Osteocyte (in vitro differentiated cells): ENCODE measurements at regions not wholly inside any gene's neighbourhood (a gene's known extent, or its start where the extent isn't known, plus 50 kb on each side); places are given as distances from the start of the nearest gene placed in this dataset.

Source experiments
- DNase-seq: peaks from one replicate; pipeline ENCODE4 v3.0.0; 2021; ENCODE audit warnings: mixed read lengths; ENCODE audit not compliant: unreplicated experiment; ENCODE audit errors: extremely low spot score
- H3K27ac Mint-ChIP-seq: one replicate; pipeline ENCODE4 v1.8.0; 2021; ENCODE audit warnings: mild to moderate bottlenecking, mixed read lengths; ENCODE audit not compliant: unreplicated experiment
- H3K27me3 Mint-ChIP-seq: one replicate; pipeline ENCODE4 v1.8.0; 2021; ENCODE audit warnings: mixed read lengths; ENCODE audit not compliant: unreplicated experiment
- H3K36me3 Mint-ChIP-seq: one replicate; pipeline ENCODE4 v1.8.0; 2021; ENCODE audit warnings: mixed read lengths; ENCODE audit not compliant: unreplicated experiment
- H3K4me1 Mint-ChIP-seq: one replicate; pipeline ENCODE4 v1.8.0; 2021; ENCODE audit warnings: mixed read lengths; ENCODE audit not compliant: unreplicated experiment
- H3K4me3 Mint-ChIP-seq: one replicate; pipeline ENCODE4 v1.8.0; 2021; ENCODE audit warnings: mild to moderate bottlenecking, moderate library complexity, mixed read lengths; ENCODE audit not compliant: unreplicated experiment
- H3K9me3 Mint-ChIP-seq: one replicate; pipeline ENCODE4 v1.8.0; 2021; ENCODE audit warnings: mixed read lengths; ENCODE audit not compliant: unreplicated experiment
- CTCF ChIP-seq: fragments of 200-600 bp; sonication (generic); IDR thresholded peaks from 2 replicates; pipeline ENCODE4 v1.5.0; 2021; ENCODE audit warnings: antibody characterized with exemption, mild to moderate bottlenecking, moderate library complexity

- DNase-seq = no peak
- Mint-ChIP-seq H3K27me3 (no peaks in the 10 kb centered on the region), H3K27ac (no peak overlapping the region), H3K36me3 (no peaks in the 10 kb centered on the region), H3K4me1 (peaks cover 26% of the 10 kb centered on the region), H3K9me3 (no peaks in the 10 kb centered on the region), H3K4me3 (no peak overlapping the region)
- no peak for TF ChIP-seq CTCF
Observed at GRCh38 chr1:103191327-103191726, 83.0 kb upstream of the COL11A1 start.

GRCh38 chr1:103190766-103191165, 82.4 kb upstream of the COL11A1 start:
- TF ChIP-seq CTCF = no peak
- Mint-ChIP-seq H3K27ac (no peak overlapping the region), H3K36me3 (no peaks in the 10 kb centered on the region), H3K4me1 (peaks cover 26% of the 10 kb centered on the region), H3K27me3 (no peaks in the 10 kb centered on the region), H3K9me3 (no peaks in the 10 kb centered on the region), H3K4me3 (no peak overlapping the region)
- no peak for DNase-seq

- Mint-ChIP-seq H3K36me3 (peaks cover 3% of the 10 kb centered on the region), H3K4me1 (peaks cover 15% of the 10 kb centered on the region), H3K4me3 (no peak overlapping the region), H3K27me3 (no peaks in the 10 kb centered on the region), H3K9me3 (peaks cover 9% of the 10 kb centered on the region), H3K27ac (no peak overlapping the region)
- no peak for DNase-seq
- no peak for TF ChIP-seq CTCF
Observed at GRCh38 chr1:103187673-103188072, 79.4 kb upstream of the COL11A1 start.

GRCh38 chr1:103180660-103181059, 72.3 kb upstream of the COL11A1 start:
- peaks cover 8% of the 10 kb centered on the region for H3K9me3 Mint-ChIP-seq
- H3K36me3 Mint-ChIP-seq = peaks cover 3% of the 10 kb centered on the region
- H3K4me3 Mint-ChIP-seq = no peak overlapping the region
- TF ChIP-seq CTCF = no peak
- H3K27me3 Mint-ChIP-seq = no peaks in the 10 kb centered on the region
- H3K4me1 Mint-ChIP-seq = peaks cover 27% of the 10 kb centered on the region
- DNase-seq = no peak
- peak overlapping the region; percentile 4 for H3K27ac Mint-ChIP-seq

GRCh38 chr1:103177108-103177775, 68.9 kb upstream of the COL11A1 start:
- DNase-seq = no peak
- TF ChIP-seq CTCF = no peak
- Mint-ChIP-seq H3K36me3 (no peaks in the 10 kb centered on the region), H3K27me3 (no peaks in the 10 kb centered on the region), H3K9me3 (no peaks in the 10 kb centered on the region), H3K4me3 (no peak overlapping the region), H3K27ac (no peak overlapping the region), H3K4me1 (peaks cover 27% of the 10 kb centered on the region)
